Activated B cell treated with CpG ODN at 0.5 μM for 24 hours (primary cell): ENCODE measurements at regions not wholly inside any gene's neighbourhood (a gene's known extent, or its start where the extent isn't known, plus 50 kb on each side); places are given as distances from the start of the nearest gene placed in this dataset.

Source experiments
- ATAC-seq: fragments of 200-7000 bp; cut with Tn5 transposase; one replicate; pipeline ENCODE4 v1.10.0; 2021; ENCODE audit warnings: low read depth, mild to moderate bottlenecking, moderate library complexity
- CTCF ChIA-PET: fragments of 350-600 bp; sonication (Branson Sonifier 250); formaldehyde crosslinking; loops from one replicate; lab custom pipeline; 2021; ENCODE audit warnings: antibody characterized with exemption; lab: Charles Lee
- POLR2A ChIA-PET: fragments of 350-600 bp; sonication (Branson Sonifier 250); formaldehyde crosslinking; loops from one replicate; lab custom pipeline; 2021; ENCODE audit warnings: antibody characterized with exemption; lab: Charles Lee
- DNase-seq: peaks from one replicate; pipeline ENCODE4 v3.0.0; 2022
- H3K27ac Mint-ChIP-seq: one replicate; pipeline ENCODE4 v1.8.0; 2020; ENCODE audit warnings: mixed read lengths
- H3K27me3 Mint-ChIP-seq: one replicate; pipeline ENCODE4 v1.8.0; 2021; ENCODE audit warnings: mixed read lengths
- H3K36me3 Mint-ChIP-seq: one replicate; pipeline ENCODE4 v1.8.0; 2021; ENCODE audit warnings: low read depth, mixed read lengths
- H3K4me1 Mint-ChIP-seq: one replicate; pipeline ENCODE4 v1.8.0; 2021; ENCODE audit warnings: mixed read lengths
- H3K4me3 Mint-ChIP-seq: one replicate; pipeline ENCODE4 v1.8.0; 2020; ENCODE audit warnings: mild to moderate bottlenecking, mixed read lengths
- H3K9me3 Mint-ChIP-seq: one replicate; pipeline ENCODE4 v1.8.0; 2020; ENCODE audit warnings: mixed read lengths
- CTCF ChIP-seq: fragments of 200-600 bp; IDR thresholded peaks from one replicate; pipeline ENCODE4 v1.8.0; 2022; ENCODE audit warnings: antibody characterized with exemption, mild to moderate bottlenecking
- intact Hi-C: fragments of 100-400 bp; cut with micrococcal nuclease; formaldehyde crosslinking; loops from one replicate; pipeline ENCODE4 v1.15.1; 2024

GRCh38 chrY:8690901-8691685 is 646.2 kb upstream of the TSPY4 start:
- H3K27ac Mint-ChIP-seq, result no peak overlapping the region
- H3K4me1 Mint-ChIP-seq, result no peaks in the 10 kb centered on the region
- intact Hi-C loops, result no loop called here
- no peaks in the 10 kb centered on the region for H3K27me3 Mint-ChIP-seq
- POLR2A ChIA-PET, result no interaction called here
- no peaks in the 10 kb centered on the region for H3K9me3 Mint-ChIP-seq
- TF ChIP-seq CTCF, result no peak
- DNase-seq, result no peak
- H3K4me3 Mint-ChIP-seq, result no peak overlapping the region
- ATAC-seq, result no peak
- CTCF ChIA-PET, result no interaction called here
- H3K36me3 Mint-ChIP-seq, result no peaks in the 10 kb centered on the region

- CTCF ChIA-PET, result no interaction called here
- POLR2A ChIA-PET, result no interaction called here
- Mint-ChIP-seq H3K4me3 (no peak overlapping the region), H3K27me3 (no peaks in the 10 kb centered on the region), H3K27ac (no peak overlapping the region), H3K9me3 (no peaks in the 10 kb centered on the region), H3K36me3 (no peaks in the 10 kb centered on the region), H3K4me1 (no peaks in the 10 kb centered on the region)
- DNase-seq (no peak), ATAC-seq (no peak)
- TF ChIP-seq CTCF, result no peak
- intact Hi-C loops, result no loop called here
Observed at GRCh38 chrY:8698571-8698970, 638.7 kb upstream of the TSPY4 start.

GRCh38 chrY:8705636-8706300 is 631.5 kb upstream of the TSPY4 start:
- POLR2A ChIA-PET, result no interaction called here

GRCh38 chrY:8712296-8712695 is 625.0 kb upstream of the TSPY4 start:
- ChIA-PET CTCF (no interaction called here), POLR2A (no interaction called here)
- Mint-ChIP-seq H3K4me1 (no peaks in the 10 kb centered on the region), H3K9me3 (no peaks in the 10 kb centered on the region), H3K27me3 (no peaks in the 10 kb centered on the region), H3K4me3 (no peak overlapping the region), H3K36me3 (no peaks in the 10 kb centered on the region), H3K27ac (no peak overlapping the region)
- intact Hi-C loops, result no loop called here
- ATAC-seq, result no peak
- TF ChIP-seq CTCF, result no peak
- DNase-seq, result no peak

More at GRCh38 chrY:8705636-8706300, 631.5 kb upstream of the TSPY4 start:
- no peak overlapping the region for H3K27ac Mint-ChIP-seq
- H3K4me1 Mint-ChIP-seq, result no peaks in the 10 kb centered on the region
- H3K9me3 Mint-ChIP-seq, result no peaks in the 10 kb centered on the region
- H3K36me3 Mint-ChIP-seq, result no peaks in the 10 kb centered on the region
- no peak for ATAC-seq
- no peak overlapping the region for H3K4me3 Mint-ChIP-seq
- CTCF ChIA-PET, result no interaction called here
- no peaks in the 10 kb centered on the region for H3K27me3 Mint-ChIP-seq
- intact Hi-C loops, result no loop called here
- no peak for TF ChIP-seq CTCF
- no peak for DNase-seq

- ChIA-PET CTCF (interaction anchor here (1.0 kb wide), 1 partner anchor 1371 kb away, joined by 4 read pairs; no protein-coding TSS in a partner anchor), POLR2A (no interaction called here)
- Mint-ChIP-seq H3K4me3 (no peak overlapping the region), H3K9me3 (peaks cover 3% of the 10 kb centered on the region), H3K27ac (no peak overlapping the region), H3K4me1 (no peaks in the 10 kb centered on the region), H3K27me3 (no peaks in the 10 kb centered on the region), H3K36me3 (no peaks in the 10 kb centered on the region)
- intact Hi-C loops, result no loop called here
- no peak for DNase-seq
- TF ChIP-seq CTCF, result no peak
- no peak for ATAC-seq
Observed at GRCh38 chrY:8715226-8715625, 622.0 kb upstream of the TSPY4 start.
